Glomerular visceral epithelial cell (primary cell): ENCODE measurements at regions not wholly inside any gene's neighbourhood (a gene's known extent, or its start where the extent isn't known, plus 50 kb on each side); places are given as distances from the start of the nearest gene placed in this dataset.

Experiments
- DNase-seq: peaks from one replicate; pipeline ENCODE4 v3.0.0-alpha.2; 2016; ENCODE audit errors: extremely low spot score

DNA sequence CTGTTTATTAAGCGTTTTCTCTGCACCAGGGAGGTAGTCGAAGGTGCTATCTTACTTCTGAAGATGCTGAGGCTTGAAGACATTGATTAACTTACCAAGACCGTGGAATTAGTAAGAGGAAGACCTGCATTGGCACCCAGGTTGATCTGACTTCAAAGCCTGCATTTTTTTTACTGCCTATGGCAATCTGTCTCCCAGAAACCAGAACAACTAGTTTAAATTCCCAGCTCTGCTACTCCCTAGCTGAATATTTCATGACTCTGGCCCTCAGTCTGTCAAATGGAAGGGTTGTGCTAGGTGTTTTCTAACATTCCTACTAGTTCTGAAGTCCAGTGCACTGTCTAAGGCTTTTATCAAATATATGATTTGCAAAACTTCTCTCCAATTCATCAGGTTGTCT lies 52.0 kb upstream of the GRAMD1B start:
- no peak for DNase-seq

DNA sequence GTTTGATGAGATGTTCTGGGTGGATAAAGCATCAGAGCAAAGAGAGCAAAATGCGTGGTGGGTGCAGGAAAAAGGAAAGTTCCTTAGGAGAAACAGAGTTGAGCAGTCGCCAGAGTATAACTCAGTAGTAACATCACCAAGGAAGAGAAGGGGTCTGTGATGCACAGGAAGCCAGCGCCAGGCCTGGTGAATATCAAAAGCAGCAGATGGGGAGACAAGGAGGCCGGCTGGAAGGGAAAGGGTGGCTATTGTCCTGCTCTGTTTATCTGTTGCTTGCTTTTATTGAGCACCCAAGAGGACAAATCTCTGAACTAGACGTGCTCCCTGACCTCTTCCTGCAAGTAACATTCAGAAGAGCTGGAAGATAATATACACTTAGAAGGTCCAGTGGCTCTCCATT lies 52.7 kb upstream of the GRAMD1B start:
- no peak for DNase-seq

DNA sequence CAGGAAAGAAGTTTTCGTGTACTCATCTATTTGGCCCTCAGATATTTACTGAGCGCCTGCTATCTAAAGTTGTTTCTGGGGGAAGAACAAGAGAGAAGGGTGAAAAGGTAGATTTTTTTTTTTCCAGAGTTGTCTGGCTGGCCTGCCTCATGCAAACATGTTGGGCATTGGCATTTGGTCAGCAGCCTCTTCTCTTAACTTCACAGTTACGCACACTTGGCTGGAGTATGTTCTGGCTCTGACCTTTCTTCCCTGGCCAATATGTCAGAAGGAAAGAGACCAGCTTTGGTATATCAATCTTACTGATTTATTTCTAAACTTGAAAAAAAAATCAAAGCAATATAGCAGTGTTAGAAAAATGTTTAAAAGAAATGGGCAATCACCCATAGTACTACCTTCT lies 54.2 kb upstream of the GRAMD1B start:
- DNase-seq: no peak

- no peak for DNase-seq
Measured at GRCh38 chr11:123374622-123374968, 55.5 kb upstream of the GRAMD1B start.

DNA sequence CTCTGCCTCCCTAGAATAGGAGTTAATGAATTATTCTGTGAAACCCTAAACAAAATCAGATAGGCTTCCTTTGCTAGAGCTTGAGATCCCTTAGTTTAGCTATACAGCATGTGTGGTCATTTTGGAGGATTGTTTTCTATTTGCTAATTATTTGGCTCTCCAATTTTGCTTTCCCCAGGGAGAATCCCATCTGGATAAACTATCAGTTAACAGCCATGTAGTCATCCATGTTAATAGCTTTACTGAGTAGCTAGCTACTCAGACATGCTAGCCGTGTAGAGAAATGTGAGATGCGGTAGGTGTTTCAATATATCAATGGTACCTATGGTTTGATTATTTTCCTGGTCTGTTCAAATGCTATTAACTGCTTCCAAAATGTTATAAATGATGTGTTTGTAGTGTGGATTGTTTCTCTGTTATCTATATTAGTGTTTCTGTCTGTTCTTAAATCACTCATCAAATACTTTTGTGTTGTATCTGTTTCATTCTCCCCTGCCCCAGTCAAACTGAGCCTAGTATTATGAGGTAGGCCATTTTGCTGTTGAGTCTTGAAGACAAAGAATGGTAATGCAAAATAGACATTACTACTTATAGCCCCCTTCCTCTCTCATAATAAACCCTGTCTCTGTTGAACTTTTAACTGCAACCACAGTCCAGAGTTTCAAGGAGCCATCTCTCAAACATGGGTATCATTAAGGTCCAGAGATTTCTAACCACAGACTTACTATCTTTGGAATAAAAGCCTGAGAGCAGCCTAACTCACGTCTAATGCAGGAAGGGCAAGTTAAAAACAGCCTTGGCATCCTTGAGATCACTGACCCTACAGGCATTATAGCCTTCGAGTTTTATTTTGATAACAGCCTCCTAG lies 56.1 kb upstream of the GRAMD1B start:
- DNase-seq: no peak

- DNase-seq: no peak
Measured at GRCh38 chr11:123371506-123372297, 58.4 kb upstream of the GRAMD1B start.

- DNase-seq: no peak
Measured at GRCh38 chr11:123366924-123367323, 63.1 kb upstream of the GRAMD1B start.

DNA sequence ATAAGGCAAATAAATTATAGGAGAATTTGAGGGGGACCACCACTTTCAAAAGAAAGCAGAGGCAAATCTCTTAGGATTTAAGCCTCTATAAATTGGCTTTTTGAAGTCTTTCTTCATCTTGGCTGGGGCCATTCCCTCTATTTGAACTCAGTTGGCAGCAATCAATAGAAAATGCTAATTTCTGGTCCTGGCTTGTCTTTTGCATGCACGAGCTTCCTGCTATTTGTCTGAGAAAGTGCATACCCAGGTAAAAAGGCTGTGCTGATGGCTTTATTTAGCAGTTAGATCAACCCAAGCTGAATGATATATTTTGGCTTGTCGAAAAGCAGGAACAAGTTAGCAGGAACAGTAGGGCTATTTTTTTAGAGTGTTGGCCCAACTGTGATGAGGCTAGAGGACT lies 64.1 kb upstream of the GRAMD1B start:
- no peak for DNase-seq

- DNase-seq: no peak
Measured at GRCh38 chr11:123364080-123364479, 66.0 kb upstream of the GRAMD1B start.

DNA sequence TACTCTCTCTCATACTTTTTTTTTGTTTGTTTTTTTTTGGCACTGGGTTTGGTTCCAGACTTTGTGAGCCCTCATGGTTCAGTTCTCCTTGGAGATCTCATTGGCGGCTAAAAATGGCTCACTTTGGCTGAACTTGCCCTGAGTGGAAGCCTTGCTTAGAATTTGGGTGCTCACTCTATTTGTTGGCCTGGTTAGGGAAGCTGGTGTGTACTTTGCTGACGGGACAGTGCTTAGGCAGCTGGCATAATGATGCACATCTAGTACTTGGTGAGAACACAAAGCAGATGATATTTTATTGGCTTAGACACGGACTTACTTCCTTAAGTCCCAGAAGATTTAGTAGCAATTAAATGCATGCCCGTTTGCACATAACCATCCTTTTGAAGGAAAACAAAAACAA lies 66.5 kb upstream of the GRAMD1B start:
- DNase-seq: no peak

GRCh38 chr11:123362941-123363340 lies 67.1 kb upstream of the GRAMD1B start:
- DNase-seq: no peak

GRCh38 chr11:123362186-123362585 lies 67.9 kb upstream of the GRAMD1B start:
- no peak for DNase-seq

DNA sequence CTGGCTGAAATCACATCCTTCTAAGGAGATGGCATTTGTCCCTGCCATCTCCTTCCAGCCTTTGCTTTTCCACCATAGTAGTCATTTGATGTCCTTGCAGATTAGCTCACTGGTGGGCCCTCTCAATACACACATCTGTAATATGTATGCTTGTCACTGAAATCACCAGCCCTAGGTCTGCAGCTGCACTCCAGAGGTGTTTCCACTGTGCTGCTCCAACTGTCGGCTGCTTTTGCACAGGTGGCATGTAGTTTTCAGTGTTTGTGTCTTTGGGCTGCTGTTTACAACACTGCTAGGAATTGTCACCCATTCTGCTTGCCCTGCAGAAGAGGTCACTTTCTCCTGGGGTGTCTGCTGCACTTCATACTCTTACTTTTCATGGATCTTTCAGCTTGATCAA lies 69.0 kb upstream of the GRAMD1B start:
- DNase-seq: no peak

- no peak for DNase-seq
Measured at GRCh38 chr11:123360267-123360936, 69.7 kb upstream of the GRAMD1B start.

DNA sequence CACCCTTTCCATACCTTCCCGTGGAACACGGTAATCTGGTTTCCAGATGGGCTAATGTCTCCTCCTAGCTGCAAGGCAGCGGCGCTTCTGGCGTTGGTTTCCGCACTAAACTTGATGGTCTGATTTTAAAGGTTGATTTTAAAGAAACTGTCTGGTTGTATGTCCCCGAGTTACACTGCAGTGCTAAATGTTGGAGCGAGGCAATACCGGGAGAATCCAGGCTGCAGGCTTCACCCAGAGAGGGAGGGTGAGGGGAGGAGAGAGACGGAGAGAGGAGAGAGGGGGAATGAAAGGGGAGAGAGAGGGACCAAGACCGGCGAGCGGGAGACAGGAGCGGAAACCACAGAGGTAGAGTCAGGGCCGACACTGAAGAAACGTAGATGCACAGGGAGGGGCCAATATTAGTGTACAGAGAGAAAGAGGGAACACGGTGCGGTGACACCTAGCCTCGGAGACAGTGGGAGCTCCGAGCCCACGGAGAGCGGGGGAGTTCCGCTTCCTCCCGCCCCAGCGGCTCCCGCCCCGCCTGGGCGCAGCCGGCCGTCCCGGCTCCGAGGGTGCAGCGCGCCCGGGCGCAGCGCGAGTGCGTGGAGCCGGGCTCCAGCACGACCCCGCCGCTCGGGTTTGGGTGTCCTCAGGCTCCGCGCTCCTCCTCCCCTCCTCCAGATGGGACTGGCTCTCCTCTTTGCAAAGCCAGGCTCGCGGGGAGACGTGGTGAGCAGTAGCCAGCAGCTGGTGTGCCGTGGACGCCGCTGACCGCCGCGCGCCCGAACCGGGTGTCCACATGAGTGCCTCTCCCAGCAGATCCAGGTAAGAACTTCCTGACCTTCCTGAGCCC lies 71.9 kb upstream of the GRAMD1B start:
- no peak for DNase-seq

DNA sequence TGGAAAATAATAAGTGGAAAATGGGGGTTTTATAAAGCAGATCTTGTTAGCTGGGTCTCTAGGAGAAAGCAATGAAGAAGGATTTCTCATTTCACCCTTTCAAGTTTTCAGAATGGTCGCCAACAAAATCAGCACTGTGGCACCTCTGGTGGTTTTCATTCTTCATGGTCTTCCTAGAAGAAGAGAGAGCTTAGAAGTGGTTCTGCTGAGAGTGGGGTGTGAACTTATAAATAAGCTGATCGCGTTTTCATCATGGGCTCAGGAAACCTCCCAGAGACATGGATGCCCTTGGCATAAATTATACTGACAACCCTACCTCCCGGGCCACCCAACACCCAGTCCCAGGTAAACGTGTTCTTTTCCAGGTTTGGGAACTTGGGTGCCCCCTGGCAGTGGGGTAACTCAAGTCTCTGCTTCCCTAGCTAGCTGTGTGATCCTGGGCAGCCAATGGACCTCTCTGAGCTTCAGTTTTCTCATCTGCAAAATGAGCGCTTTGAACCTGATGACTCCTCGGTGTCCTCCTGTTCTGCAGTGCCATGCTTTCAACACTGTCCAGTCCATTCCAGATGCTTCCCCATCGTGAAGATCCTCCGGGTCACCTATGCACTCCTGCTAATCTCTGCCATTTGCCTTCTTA lies 72.6 kb upstream of the GRAMD1B start:
- no peak for DNase-seq

GRCh38 chr11:123356539-123356938 lies 73.5 kb upstream of the GRAMD1B start:
- no peak for DNase-seq

- DNase-seq: no peak
Measured at GRCh38 chr11:123354371-123354975, 75.6 kb upstream of the GRAMD1B start.

GRCh38 chr11:123351375-123351774 lies 78.7 kb upstream of the GRAMD1B start:
- no peak for DNase-seq

GRCh38 chr11:123349382-123349781 lies 80.7 kb upstream of the GRAMD1B start:
- no peak for DNase-seq
